Testis (tissue), 2 donors: ENCODE measurements at regions not wholly inside any gene's neighbourhood (a gene's known extent, or its start where the extent isn't known, plus 50 kb on each side); places are given as distances from the start of the nearest gene placed in this dataset.

Experiments
- CTCF ChIP-seq, 3 experiments: fragments of 450-650 bp in 2 of 3; fragments of 200-600 bp in 1 of 3; sonication (generic) in 1 of 3; IDR thresholded peaks; one replicate each; pipeline ENCODE4 v1.5.1; 2016 to 2019; ENCODE audit warnings: antibody characterized with exemption in 3 of 3, mild to moderate bottlenecking in 2 of 3, moderate library complexity in 1 of 3
- POLR2A ChIP-seq: fragments of 450-650 bp; IDR thresholded peaks from one replicate; pipeline ENCODE4 v1.6.1; 2017; ENCODE audit warnings: antibody characterized with exemption, mild to moderate bottlenecking, moderate library complexity

- TF ChIP-seq POLR2A (no peak), CTCF (IDR thresholded peaks at IDR 0.05) (no peak)
These were observed 178.6 kb downstream of the RRAGC start for GRCh38 chr1:38680801-38681510.
